Tibial nerve (tissue), 4 donors: ENCODE measurements at regions not wholly inside any gene's neighbourhood (a gene's known extent, or its start where the extent isn't known, plus 50 kb on each side); places are given as distances from the start of the nearest gene placed in this dataset.

Experiments
- EP300 ChIP-seq, 2 donors: sonication (generic); formaldehyde crosslinking; IDR thresholded peaks; one replicate each; pipeline ENCODE4 v1.6.1; 2017; ENCODE audit warnings: antibody characterized with exemption in 2 of 2, mild to moderate bottlenecking in 1 of 2
- TF ChIP-seq, protein P1 (sequence below), 5 experiments: fragments of 200-600 bp in 3 of 5; fragments of 450-650 bp in 2 of 5; sonication (generic) in 3 of 5; IDR thresholded peaks; one replicate each; pipeline ENCODE4 v1.5.1; 2016 to 2019; ENCODE audit warnings: antibody characterized with exemption in 5 of 5, mild to moderate bottlenecking in 3 of 5, moderate library complexity in 2 of 5

DNA sequence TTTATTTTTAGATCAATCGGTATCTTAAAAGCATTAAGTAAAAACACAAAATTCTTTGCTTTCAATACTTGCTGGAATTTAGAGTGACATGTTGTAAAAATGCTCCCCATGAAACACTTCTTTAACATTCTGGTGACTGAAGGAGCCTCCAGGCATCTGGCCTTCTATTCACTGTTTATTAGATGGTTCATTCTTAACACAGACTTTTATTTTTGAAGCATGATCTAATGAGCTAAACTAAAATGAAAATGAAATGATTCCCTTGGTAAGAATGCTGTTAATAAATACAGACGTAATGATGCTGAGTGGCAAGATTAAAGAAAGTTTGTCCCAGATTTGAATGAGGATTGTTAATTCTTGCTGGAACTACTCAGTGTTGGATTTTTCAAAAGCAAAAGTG is 698.4 kb downstream of the TENT5A start:
- no peak for TF ChIP-seq EP300 (IDR thresholded peaks at IDR 0.05)
- TF ChIP-seq, protein P1, sequence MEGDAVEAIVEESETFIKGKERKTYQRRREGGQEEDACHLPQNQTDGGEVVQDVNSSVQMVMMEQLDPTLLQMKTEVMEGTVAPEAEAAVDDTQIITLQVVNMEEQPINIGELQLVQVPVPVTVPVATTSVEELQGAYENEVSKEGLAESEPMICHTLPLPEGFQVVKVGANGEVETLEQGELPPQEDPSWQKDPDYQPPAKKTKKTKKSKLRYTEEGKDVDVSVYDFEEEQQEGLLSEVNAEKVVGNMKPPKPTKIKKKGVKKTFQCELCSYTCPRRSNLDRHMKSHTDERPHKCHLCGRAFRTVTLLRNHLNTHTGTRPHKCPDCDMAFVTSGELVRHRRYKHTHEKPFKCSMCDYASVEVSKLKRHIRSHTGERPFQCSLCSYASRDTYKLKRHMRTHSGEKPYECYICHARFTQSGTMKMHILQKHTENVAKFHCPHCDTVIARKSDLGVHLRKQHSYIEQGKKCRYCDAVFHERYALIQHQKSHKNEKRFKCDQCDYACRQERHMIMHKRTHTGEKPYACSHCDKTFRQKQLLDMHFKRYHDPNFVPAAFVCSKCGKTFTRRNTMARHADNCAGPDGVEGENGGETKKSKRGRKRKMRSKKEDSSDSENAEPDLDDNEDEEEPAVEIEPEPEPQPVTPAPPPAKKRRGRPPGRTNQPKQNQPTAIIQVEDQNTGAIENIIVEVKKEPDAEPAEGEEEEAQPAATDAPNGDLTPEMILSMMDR (IDR thresholded peaks at IDR 0.05) = no peak
